ENCODE measurements at regions not wholly inside any gene's neighbourhood (a gene's known extent, or its start where the extent isn't known, plus 50 kb on each side); places are given as distances from the start of the nearest gene placed in this dataset.

DNA sequence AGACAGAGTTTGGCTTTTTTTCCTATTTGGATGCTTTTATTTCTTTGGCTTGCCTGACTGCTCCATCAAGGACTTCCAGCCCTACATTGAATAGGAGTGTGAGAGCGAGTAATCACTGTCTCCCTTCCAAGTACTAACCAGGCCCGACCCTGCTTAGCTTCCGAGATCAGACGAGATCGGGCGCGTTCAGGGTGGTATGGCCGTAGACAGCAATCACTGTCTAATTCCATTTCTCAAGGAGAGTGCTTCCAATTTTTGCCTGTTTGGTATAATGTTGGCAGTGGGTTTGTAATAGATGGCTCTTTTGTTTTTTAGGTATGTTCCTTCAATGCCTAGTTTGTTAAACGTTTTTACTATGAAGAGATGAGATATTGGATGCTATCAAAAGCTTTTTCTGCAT, 125.0 kb upstream of the PEX5L start:
- Histone ChIP-seq H3K36me3 (ENCODE audit: control insufficient read depth, insufficient read depth, low read length) (no peaks in the 10 kb centered on the region), H3K4me3 (ENCODE audit: low read depth, low read length) (no peak overlapping the region), H3K27me3 (replicated peaks; ENCODE audit: control insufficient read depth, insufficient read depth, low read length) (no peaks in the 10 kb centered on the region; the same call in 1 of the 2 replicates), H3K4me1 (no peaks in the 10 kb centered on the region), H3K9me3 (no peaks in the 10 kb centered on the region)
- ChIA-PET CTCF (no interaction called here), POLR2A (no interaction called here)
- H3K36me3 Mint-ChIP-seq (ENCODE audit: insufficient read depth, unreplicated experiment) = no peaks in the 10 kb centered on the region
- no peaks in the 10 kb centered on the region for H3K27me3 Mint-ChIP-seq (ENCODE audit: insufficient read depth, unreplicated experiment)
- no peak overlapping the region for H3K4me3 Mint-ChIP-seq (ENCODE audit: unreplicated experiment)
- H3K27ac Mint-ChIP-seq (ENCODE audit: unreplicated experiment) = no peak overlapping the region
- H3K9me3 Mint-ChIP-seq (ENCODE audit: unreplicated experiment) = no peaks in the 10 kb centered on the region
- intact Hi-C loops (cut with micrococcal nuclease; ENCODE audit: unreplicated experiment) = no loop called here
- DNase-seq = no peak
- H3K4me1 Mint-ChIP-seq (ENCODE audit: low read depth, unreplicated experiment) = no peaks in the 10 kb centered on the region
- BruUV-seq (replicated peaks) = no TSS peak
- TF ChIP-seq CTCF (IDR thresholded peaks at IDR 0.05; ENCODE audit: insufficient read depth in 1 of 2, low read depth in 1 of 2, low read length in 1 of 2, severe bottlenecking in 1 of 2, unreplicated experiment in 1 of 2) = no peak

- Mint-ChIP-seq H3K9me3 (ENCODE audit: unreplicated experiment) (no peaks in the 10 kb centered on the region), H3K4me1 (ENCODE audit: low read depth, unreplicated experiment) (no peaks in the 10 kb centered on the region), H3K36me3 (ENCODE audit: insufficient read depth, unreplicated experiment) (no peaks in the 10 kb centered on the region), H3K27ac (ENCODE audit: unreplicated experiment) (no peak overlapping the region), H3K4me3 (ENCODE audit: unreplicated experiment) (no peak overlapping the region), H3K27me3 (ENCODE audit: insufficient read depth, unreplicated experiment) (no peaks in the 10 kb centered on the region)
- no TSS peak for BruUV-seq (replicated peaks)
- H3K4me1 ChIP-seq = no peaks in the 10 kb centered on the region
- no peaks in the 10 kb centered on the region for H3K36me3 ChIP-seq (ENCODE audit: control insufficient read depth, insufficient read depth, low read length)
- CTCF ChIA-PET = no interaction called here
- intact Hi-C loops (cut with micrococcal nuclease; ENCODE audit: unreplicated experiment) = no loop called here
- POLR2A ChIA-PET = no interaction called here
- no peaks in the 10 kb centered on the region for H3K9me3 ChIP-seq
- no peak for TF ChIP-seq CTCF (IDR thresholded peaks at IDR 0.05; ENCODE audit: insufficient read depth in 1 of 2, low read depth in 1 of 2, low read length in 1 of 2, severe bottlenecking in 1 of 2, unreplicated experiment in 1 of 2)
- H3K27me3 ChIP-seq (replicated peaks; ENCODE audit: control insufficient read depth, insufficient read depth, low read length) = no peaks in the 10 kb centered on the region
- no peak for DNase-seq
- no peak overlapping the region for H3K4me3 ChIP-seq (ENCODE audit: low read depth, low read length)
Measured at GRCh38 chr3:180175572-180175971, 138.8 kb upstream of the PEX5L start.

- CTCF ChIA-PET = no interaction called here
- no TSS peak for BruUV-seq (replicated peaks)
- no peaks in the 10 kb centered on the region for H3K27me3 Mint-ChIP-seq (ENCODE audit: insufficient read depth, unreplicated experiment)
Measured at GRCh38 chr3:180176059-180176458, 139.3 kb upstream of the PEX5L start.

More at GRCh38 chr3:180176059-180176458, 139.3 kb upstream of the PEX5L start:
- POLR2A ChIA-PET = no interaction called here
- Histone ChIP-seq H3K36me3 (ENCODE audit: control insufficient read depth, insufficient read depth, low read length) (no peaks in the 10 kb centered on the region), H3K9me3 (no peaks in the 10 kb centered on the region), H3K4me3 (ENCODE audit: low read depth, low read length) (no peak overlapping the region), H3K4me1 (no peaks in the 10 kb centered on the region), H3K27me3 (replicated peaks; ENCODE audit: control insufficient read depth, insufficient read depth, low read length) (no peaks in the 10 kb centered on the region)
- intact Hi-C loops (cut with micrococcal nuclease; ENCODE audit: unreplicated experiment) = no loop called here
- Mint-ChIP-seq H3K9me3 (ENCODE audit: unreplicated experiment) (no peaks in the 10 kb centered on the region), H3K4me3 (ENCODE audit: unreplicated experiment) (no peak overlapping the region), H3K36me3 (ENCODE audit: insufficient read depth, unreplicated experiment) (no peaks in the 10 kb centered on the region), H3K4me1 (ENCODE audit: low read depth, unreplicated experiment) (no peaks in the 10 kb centered on the region), H3K27ac (ENCODE audit: unreplicated experiment) (no peak overlapping the region)
- no peak for TF ChIP-seq CTCF (IDR thresholded peaks at IDR 0.05; ENCODE audit: insufficient read depth in 1 of 2, low read depth in 1 of 2, low read length in 1 of 2, severe bottlenecking in 1 of 2, unreplicated experiment in 1 of 2)
- DNase-seq = no peak

All from Caco-2 (cell line).